Keratinocyte (primary cell): ENCODE measurements at regions not wholly inside any gene's neighbourhood (a gene's known extent, or its start where the extent isn't known, plus 50 kb on each side); places are given as distances from the start of the nearest gene placed in this dataset.

Experiments
- CTCF ChIP-seq, 3 experiments: IDR thresholded peaks in 1 of 3; conservative IDR thresholded peaks in 1 of 3; optimal IDR thresholded peaks in 1 of 3; 2 replicates in 2 of 3; 3 replicates in 1 of 3; pipeline versions ENCODE3 to v1.5.1; 2011; ENCODE audit warnings: low read length in 3 of 3, mild to moderate bottlenecking in 3 of 3, moderate library complexity in 2 of 3, control low read depth in 1 of 3, inconsistent platforms in 1 of 3; ENCODE audit not compliant: insufficient read depth in 2 of 3; ENCODE audit errors: extremely low read depth in 1 of 3
- EZH2 ChIP-seq: IDR thresholded peaks from one replicate; pipeline ENCODE4 v1.6.1; 2012; ENCODE audit warnings: inconsistent platforms, mild to moderate bottlenecking, low read length, moderate library complexity

- no peak for TF ChIP-seq CTCF (optimal IDR thresholded peaks at IDR 0.05 in 1 of 3, IDR thresholded peaks at IDR 0.05 in 1 of 3, conservative IDR thresholded peaks at IDR 0.05 in 1 of 3; ENCODE audit: extremely low read depth in 1 of 3, insufficient read depth in 2 of 3, low read length in 3 of 3)
- no peak for TF ChIP-seq EZH2
These were observed 259.3 kb downstream of the BMP7 start for GRCh38 chr20:57007171-57007540.
